ENCODE measurements at regions not wholly inside any gene's neighbourhood (a gene's known extent, or its start where the extent isn't known, plus 50 kb on each side); places are given as distances from the start of the nearest gene placed in this dataset.

DNA sequence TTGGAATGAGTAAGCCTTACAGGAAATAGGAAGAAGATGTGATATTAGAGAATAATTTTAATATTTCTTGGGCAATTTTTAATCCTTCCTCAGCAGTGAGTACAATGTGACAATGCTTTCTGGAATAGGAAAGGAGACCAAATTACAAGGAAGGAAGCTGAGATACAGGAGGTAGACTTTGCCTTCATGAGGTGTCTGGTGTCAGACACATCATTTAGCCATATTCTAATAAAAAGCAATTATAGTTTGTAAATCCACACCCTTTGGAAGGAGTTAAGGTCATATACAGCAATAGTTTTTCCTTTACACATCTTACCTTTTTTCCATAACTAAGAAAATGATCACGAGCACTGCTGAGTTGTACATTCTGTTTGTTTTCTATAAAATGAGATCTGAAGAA, 390.4 kb downstream of the SH3GL2 start:
- 1 to 3% methylated on average over 1 of the region's 1 CpG for WGBS, 2 donors
- Histone ChIP-seq H3K27me3 (ENCODE audit: control insufficient read depth in 1 of 2, insufficient read depth in 2 of 2, low read length in 1 of 2) (no peaks in the 10 kb centered on the region), H3K9me3 (ENCODE audit: control insufficient read depth, low read length) (no peaks in the 10 kb centered on the region), H3K4me3 (ENCODE audit: low read length in 2 of 2) (no peak overlapping the region), H3K36me3 (ENCODE audit: control insufficient read depth in 1 of 2, insufficient read depth in 2 of 2, low read length in 1 of 2) (no peaks in the 10 kb centered on the region), H3K27ac (ENCODE audit: low read depth in 1 of 2, low read length in 2 of 2) (no peak overlapping the region), H3K4me1 (ENCODE audit: control insufficient read depth in 1 of 2, insufficient read depth in 2 of 2, low read length in 2 of 2) (peaks cover 0 to under 1% of the 10 kb centered on the region in 2 donors)
- DNase-seq = no peak
- ATAC-seq (ENCODE audit: low FRiP score) = no peak
- intact Hi-C loops (cut with DNase I) = no loop called here

DNA sequence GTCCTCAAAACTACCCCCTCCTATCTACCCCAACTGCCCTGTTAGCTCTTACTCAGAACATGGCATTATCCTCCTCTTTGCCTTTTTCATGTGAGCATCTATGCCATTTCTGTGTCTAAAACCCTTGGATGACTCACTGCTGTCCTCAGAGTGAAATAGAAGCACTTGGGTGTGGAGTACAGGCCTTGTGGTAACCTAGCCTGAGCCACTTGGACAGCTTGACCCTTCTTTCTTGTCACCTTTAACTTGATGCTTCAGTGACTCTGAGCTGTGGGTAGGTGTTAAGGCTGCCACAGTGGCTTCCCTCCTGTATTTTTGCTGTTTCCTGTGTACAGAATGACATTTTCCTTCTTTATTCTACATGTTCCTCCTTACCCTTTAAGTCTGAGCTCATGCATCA, 391.4 kb downstream of the SH3GL2 start:
- H3K9me3 ChIP-seq (ENCODE audit: control insufficient read depth, low read length) = no peaks in the 10 kb centered on the region
- no peak overlapping the region for H3K27ac ChIP-seq (ENCODE audit: low read depth in 1 of 2, low read length in 2 of 2)
- H3K4me1 ChIP-seq (ENCODE audit: control insufficient read depth in 1 of 2, insufficient read depth in 2 of 2, low read length in 2 of 2) = no peaks in the 10 kb centered on the region
- no peak for DNase-seq
- H3K4me3 ChIP-seq (ENCODE audit: low read length in 2 of 2) = no peak overlapping the region
- H3K27me3 ChIP-seq (ENCODE audit: control insufficient read depth in 1 of 2, insufficient read depth in 2 of 2, low read length in 1 of 2) = no peaks in the 10 kb centered on the region
- intact Hi-C loops (cut with DNase I) = no loop called here
- ATAC-seq (ENCODE audit: low FRiP score) = no peak
- H3K36me3 ChIP-seq (ENCODE audit: control insufficient read depth in 1 of 2, insufficient read depth in 2 of 2, low read length in 1 of 2) = no peaks in the 10 kb centered on the region

GRCh38 chr9:17978773-17979172, 399.9 kb downstream of the SH3GL2 start:
- DNase-seq (no peak), ATAC-seq (ENCODE audit: low FRiP score) (no peak)
- Histone ChIP-seq H3K4me3 (ENCODE audit: low read length in 2 of 2) (no peak overlapping the region), H3K9me3 (ENCODE audit: control insufficient read depth, low read length) (peaks cover 3% of the 10 kb centered on the region), H3K27me3 (ENCODE audit: control insufficient read depth in 1 of 2, insufficient read depth in 2 of 2, low read length in 1 of 2) (no peaks in the 10 kb centered on the region), H3K36me3 (ENCODE audit: control insufficient read depth in 1 of 2, insufficient read depth in 2 of 2, low read length in 1 of 2) (no peaks in the 10 kb centered on the region), H3K4me1 (ENCODE audit: control insufficient read depth in 1 of 2, insufficient read depth in 2 of 2, low read length in 2 of 2) (no peaks in the 10 kb centered on the region), H3K27ac (ENCODE audit: low read depth in 1 of 2, low read length in 2 of 2) (no peak overlapping the region)
- WGBS, 2 donors = 94 to 98% methylated on average over 2 of the region's 2 CpGs
- intact Hi-C loops (cut with DNase I) = no loop called here

GRCh38 chr9:17986595-17986994, 407.7 kb downstream of the SH3GL2 start:
- no peak overlapping the region for H3K27ac ChIP-seq (ENCODE audit: low read depth in 1 of 2, low read length in 2 of 2)
- intact Hi-C loops (cut with DNase I) = no loop called here
- H3K9me3 ChIP-seq (ENCODE audit: control insufficient read depth, low read length) = no peaks in the 10 kb centered on the region
- no peak for DNase-seq
- no peak overlapping the region for H3K4me3 ChIP-seq (ENCODE audit: low read length in 2 of 2)
- no peaks in the 10 kb centered on the region for H3K27me3 ChIP-seq (ENCODE audit: control insufficient read depth in 1 of 2, insufficient read depth in 2 of 2, low read length in 1 of 2)
- peaks cover 0 to 3% of the 10 kb centered on the region in 2 donors for H3K4me1 ChIP-seq (ENCODE audit: control insufficient read depth in 1 of 2, insufficient read depth in 2 of 2, low read length in 2 of 2)
- no peak for ATAC-seq (ENCODE audit: low FRiP score)
- no peaks in the 10 kb centered on the region for H3K36me3 ChIP-seq (ENCODE audit: control insufficient read depth in 1 of 2, insufficient read depth in 2 of 2, low read length in 1 of 2)

DNA sequence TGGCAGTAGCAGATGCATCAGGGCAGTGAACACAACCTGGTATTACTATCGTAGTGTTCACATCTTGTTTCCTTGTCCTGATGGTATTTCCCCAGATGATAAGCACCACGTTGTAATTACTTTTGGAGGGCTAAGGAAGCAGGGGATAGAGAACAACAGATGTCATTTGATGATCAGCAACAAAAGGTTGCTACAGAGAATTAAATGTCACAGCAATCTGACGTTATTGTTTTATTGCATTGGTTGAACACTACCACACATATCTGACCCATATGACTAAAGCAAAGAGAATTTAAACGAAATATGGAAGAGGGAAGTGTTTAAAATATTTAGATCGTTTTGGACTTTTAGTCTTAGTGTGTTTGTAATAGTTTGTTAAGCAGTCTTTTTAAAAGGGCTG, 408.3 kb downstream of the SH3GL2 start:
- intact Hi-C loops (cut with DNase I) = no loop called here
- Histone ChIP-seq H3K4me3 (ENCODE audit: low read length in 2 of 2) (no peak overlapping the region), H3K9me3 (ENCODE audit: control insufficient read depth, low read length) (no peaks in the 10 kb centered on the region), H3K36me3 (ENCODE audit: control insufficient read depth in 1 of 2, insufficient read depth in 2 of 2, low read length in 1 of 2) (no peaks in the 10 kb centered on the region), H3K27ac (ENCODE audit: low read depth in 1 of 2, low read length in 2 of 2) (no peak overlapping the region), H3K27me3 (ENCODE audit: control insufficient read depth in 1 of 2, insufficient read depth in 2 of 2, low read length in 1 of 2) (no peaks in the 10 kb centered on the region), H3K4me1 (ENCODE audit: control insufficient read depth in 1 of 2, insufficient read depth in 2 of 2, low read length in 2 of 2) (peaks cover 0 to 3% of the 10 kb centered on the region in 2 donors)
- DNase-seq = no peak
- WGBS, 2 donors = 66 to 74% methylated on average over 5 of the region's 5 CpGs
- no peak for ATAC-seq (ENCODE audit: low FRiP score)

DNA sequence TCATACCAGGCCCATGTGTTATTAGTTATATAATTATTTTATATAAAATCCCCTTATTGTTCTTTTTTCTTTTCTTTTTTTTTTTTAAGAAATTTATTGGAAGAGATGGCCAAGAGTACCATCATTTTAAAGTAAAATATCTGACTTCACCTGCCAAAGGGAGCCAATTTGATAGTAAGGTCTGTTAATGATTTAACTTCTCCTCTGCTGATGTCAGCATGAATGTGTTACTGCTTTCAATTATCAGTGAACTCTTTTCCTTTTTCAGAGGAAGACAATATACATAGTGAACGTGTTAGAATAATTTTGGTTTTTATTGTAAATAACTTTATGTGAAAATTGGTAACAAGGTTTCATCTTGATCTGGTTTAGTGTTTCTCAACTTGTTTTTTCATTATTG, 409.6 kb downstream of the SH3GL2 start:
- DNase-seq = no peak
- no peak for ATAC-seq (ENCODE audit: low FRiP score)
- Histone ChIP-seq H3K27me3 (ENCODE audit: control insufficient read depth in 1 of 2, insufficient read depth in 2 of 2, low read length in 1 of 2) (no peaks in the 10 kb centered on the region), H3K9me3 (ENCODE audit: control insufficient read depth, low read length) (no peaks in the 10 kb centered on the region), H3K36me3 (ENCODE audit: control insufficient read depth in 1 of 2, insufficient read depth in 2 of 2, low read length in 1 of 2) (no peaks in the 10 kb centered on the region), H3K4me1 (ENCODE audit: control insufficient read depth in 1 of 2, insufficient read depth in 2 of 2, low read length in 2 of 2) (peaks cover 0 to 3% of the 10 kb centered on the region in 2 donors), H3K4me3 (ENCODE audit: low read length in 2 of 2) (no peak overlapping the region), H3K27ac (ENCODE audit: low read depth in 1 of 2, low read length in 2 of 2) (no peak overlapping the region)
- intact Hi-C loops (cut with DNase I) = no loop called here
- WGBS, 2 donors = 70 to 86% methylated on average over 1 of the region's 1 CpG

GRCh38 chr9:17990602-17991001, 411.7 kb downstream of the SH3GL2 start:
- DNase-seq (no peak), ATAC-seq (ENCODE audit: low FRiP score) (no peak)
- WGBS, 2 donors = 72 to 73% methylated on average over 3 of the region's 3 CpGs
- Histone ChIP-seq H3K4me1 (ENCODE audit: control insufficient read depth in 1 of 2, insufficient read depth in 2 of 2, low read length in 2 of 2) (peaks cover 3 to 5% of the 10 kb centered on the region in 2 donors), H3K4me3 (ENCODE audit: low read length in 2 of 2) (no peak overlapping the region), H3K9me3 (ENCODE audit: control insufficient read depth, low read length) (no peaks in the 10 kb centered on the region), H3K36me3 (ENCODE audit: control insufficient read depth in 1 of 2, insufficient read depth in 2 of 2, low read length in 1 of 2) (no peaks in the 10 kb centered on the region), H3K27ac (ENCODE audit: low read depth in 1 of 2, low read length in 2 of 2) (no peak overlapping the region), H3K27me3 (ENCODE audit: control insufficient read depth in 1 of 2, insufficient read depth in 2 of 2, low read length in 1 of 2) (no peaks in the 10 kb centered on the region)
- intact Hi-C loops (cut with DNase I) = no loop called here

DNA sequence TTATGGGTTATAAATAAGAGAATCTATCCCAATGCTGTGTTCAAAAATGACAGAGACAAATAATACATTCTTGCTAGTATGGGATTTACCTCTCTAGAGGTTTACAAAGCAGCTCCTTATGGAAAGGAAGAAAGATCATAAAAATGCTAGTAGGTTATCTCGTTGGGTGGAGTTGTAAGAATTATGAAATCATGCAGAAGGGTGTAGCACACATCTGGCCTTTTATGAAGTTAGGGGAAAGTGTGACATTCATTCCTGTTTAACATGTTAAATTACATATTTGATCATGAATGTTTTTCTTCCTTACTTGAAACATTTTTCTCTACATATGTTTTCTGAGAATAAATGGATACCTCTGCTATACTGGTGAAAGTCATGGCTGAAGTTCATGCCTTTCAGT, 414.2 kb downstream of the SH3GL2 start:
- H3K9me3 ChIP-seq (ENCODE audit: control insufficient read depth, low read length) = no peaks in the 10 kb centered on the region
- DNase-seq (no peak), ATAC-seq (ENCODE audit: low FRiP score) (no peak)
- H3K4me1 ChIP-seq (ENCODE audit: control insufficient read depth in 1 of 2, insufficient read depth in 2 of 2, low read length in 2 of 2) = peaks cover 1 to 5% of the 10 kb centered on the region in 2 donors
- no peak overlapping the region for H3K27ac ChIP-seq (ENCODE audit: low read depth in 1 of 2, low read length in 2 of 2)
- no peak overlapping the region for H3K4me3 ChIP-seq (ENCODE audit: low read length in 2 of 2)
- H3K36me3 ChIP-seq (ENCODE audit: control insufficient read depth in 1 of 2, insufficient read depth in 2 of 2, low read length in 1 of 2) = no peaks in the 10 kb centered on the region
- H3K27me3 ChIP-seq (ENCODE audit: control insufficient read depth in 1 of 2, insufficient read depth in 2 of 2, low read length in 1 of 2) = no peaks in the 10 kb centered on the region
- intact Hi-C loops (cut with DNase I) = no loop called here
- WGBS, 2 donors = 89% methylated on average over 1 of the region's 1 CpG

GRCh38 chr9:17994695-17995425, 416.0 kb downstream of the SH3GL2 start:
- Histone ChIP-seq H3K4me1 (ENCODE audit: control insufficient read depth in 1 of 2, insufficient read depth in 2 of 2, low read length in 2 of 2) (peaks cover 1 to 5% of the 10 kb centered on the region in 2 donors), H3K27me3 (ENCODE audit: control insufficient read depth in 1 of 2, insufficient read depth in 2 of 2, low read length in 1 of 2) (no peaks in the 10 kb centered on the region), H3K27ac (ENCODE audit: low read depth in 1 of 2, low read length in 2 of 2) (no peak overlapping the region), H3K9me3 (ENCODE audit: control insufficient read depth, low read length) (no peaks in the 10 kb centered on the region), H3K4me3 (ENCODE audit: low read length in 2 of 2) (no peak overlapping the region), H3K36me3 (ENCODE audit: control insufficient read depth in 1 of 2, insufficient read depth in 2 of 2, low read length in 1 of 2) (no peaks in the 10 kb centered on the region)
- 37 to 42% methylated on average over 4 of the region's 4 CpGs for WGBS, 2 donors
- DNase-seq = no peak
- no peak for ATAC-seq (ENCODE audit: low FRiP score)
- intact Hi-C loops (cut with DNase I) = no loop called here
